ENCODE measurements at regions not wholly inside any gene's neighbourhood (a gene's known extent, or its start where the extent isn't known, plus 50 kb on each side); places are given as distances from the start of the nearest gene placed in this dataset.

- H3K4me1 ChIP-seq (ENCODE audit: insufficient read depth, low read length) = no peaks in the 10 kb centered on the region
- no peak overlapping the region for H3K4me3 ChIP-seq (ENCODE audit: low read length)
- peaks cover 7% of the 10 kb centered on the region; the same call in 1 of the 2 replicates for H3K9me3 ChIP-seq (ENCODE audit: insufficient read depth, low read depth, low read length)
- H3K27ac ChIP-seq (ENCODE audit: low read length) = no peak overlapping the region
- H3K36me3 ChIP-seq (ENCODE audit: insufficient read depth, low read depth, low read length) = no peaks in the 10 kb centered on the region
- H3K27me3 ChIP-seq (ENCODE audit: insufficient read depth, low read length) = peaks cover 56% of the 10 kb centered on the region
- H3K9ac ChIP-seq (ENCODE audit: low read depth, low read length) = no peak overlapping the region
These were observed 56.5 kb upstream of the IGLL5 start for GRCh38 chr22:22830957-22831688.

- no peak overlapping the region for H3K9ac ChIP-seq (ENCODE audit: low read depth, low read length)
- no peak overlapping the region for H3K4me3 ChIP-seq (ENCODE audit: low read length)
- no peaks in the 10 kb centered on the region for H3K4me1 ChIP-seq (ENCODE audit: insufficient read depth, low read length)
- H3K36me3 ChIP-seq (ENCODE audit: insufficient read depth, low read depth, low read length) = no peaks in the 10 kb centered on the region
- peaks cover 7% of the 10 kb centered on the region; the same call in 1 of the 2 replicates for H3K9me3 ChIP-seq (ENCODE audit: insufficient read depth, low read depth, low read length)
- peaks cover 54% of the 10 kb centered on the region for H3K27me3 ChIP-seq (ENCODE audit: insufficient read depth, low read length)
- no peak overlapping the region for H3K27ac ChIP-seq (ENCODE audit: low read length)
These were observed 54.6 kb upstream of the IGLL5 start for GRCh38 chr22:22833059-22833458.

GRCh38 chr22:22833488-22833887 is 54.1 kb upstream of the IGLL5 start:
- no peaks in the 10 kb centered on the region for H3K36me3 ChIP-seq (ENCODE audit: insufficient read depth, low read depth, low read length)
- no peak overlapping the region for H3K9ac ChIP-seq (ENCODE audit: low read depth, low read length)
- peaks cover 59% of the 10 kb centered on the region for H3K27me3 ChIP-seq (ENCODE audit: insufficient read depth, low read length)
- no peaks in the 10 kb centered on the region for H3K4me1 ChIP-seq (ENCODE audit: insufficient read depth, low read length)
- H3K9me3 ChIP-seq (ENCODE audit: insufficient read depth, low read depth, low read length) = peaks cover 7% of the 10 kb centered on the region; the same call in 1 of the 2 replicates
- no peak overlapping the region for H3K27ac ChIP-seq (ENCODE audit: low read length)
- no peak overlapping the region for H3K4me3 ChIP-seq (ENCODE audit: low read length)

- H3K27me3 ChIP-seq (ENCODE audit: insufficient read depth, low read length) = peaks cover 62% of the 10 kb centered on the region
These were observed 53.4 kb upstream of the IGLL5 start for GRCh38 chr22:22834204-22834603.

GRCh38 chr22:22834783-22835182 is 52.8 kb upstream of the IGLL5 start:
- Histone ChIP-seq H3K9me3 (ENCODE audit: insufficient read depth, low read depth, low read length) (peaks cover 7% of the 10 kb centered on the region; the same call in 1 of the 2 replicates), H3K9ac (ENCODE audit: low read depth, low read length) (no peak overlapping the region), H3K4me1 (ENCODE audit: insufficient read depth, low read length) (no peaks in the 10 kb centered on the region), H3K36me3 (ENCODE audit: insufficient read depth, low read depth, low read length) (no peaks in the 10 kb centered on the region), H3K4me3 (ENCODE audit: low read length) (no peak overlapping the region), H3K27ac (ENCODE audit: low read length) (no peak overlapping the region), H3K27me3 (ENCODE audit: insufficient read depth, low read length) (peaks cover 65% of the 10 kb centered on the region)

More at GRCh38 chr22:22834204-22834603, 53.4 kb upstream of the IGLL5 start:
- no peak overlapping the region for H3K4me3 ChIP-seq (ENCODE audit: low read length)
- H3K9me3 ChIP-seq (ENCODE audit: insufficient read depth, low read depth, low read length) = peaks cover 7% of the 10 kb centered on the region; the same call in 1 of the 2 replicates
- H3K9ac ChIP-seq (ENCODE audit: low read depth, low read length) = no peak overlapping the region
- no peaks in the 10 kb centered on the region for H3K36me3 ChIP-seq (ENCODE audit: insufficient read depth, low read depth, low read length)
- H3K27ac ChIP-seq (ENCODE audit: low read length) = no peak overlapping the region
- H3K4me1 ChIP-seq (ENCODE audit: insufficient read depth, low read length) = no peaks in the 10 kb centered on the region

GRCh38 chr22:22835242-22835641 is 52.4 kb upstream of the IGLL5 start:
- H3K9ac ChIP-seq (ENCODE audit: low read depth, low read length) = no peak overlapping the region
- H3K4me3 ChIP-seq (ENCODE audit: low read length) = no peak overlapping the region
- H3K27me3 ChIP-seq (ENCODE audit: insufficient read depth, low read length) = peaks cover 65% of the 10 kb centered on the region
- peaks cover 7% of the 10 kb centered on the region; the same call in 1 of the 2 replicates for H3K9me3 ChIP-seq (ENCODE audit: insufficient read depth, low read depth, low read length)
- H3K27ac ChIP-seq (ENCODE audit: low read length) = no peak overlapping the region
- H3K4me1 ChIP-seq (ENCODE audit: insufficient read depth, low read length) = no peaks in the 10 kb centered on the region
- no peaks in the 10 kb centered on the region for H3K36me3 ChIP-seq (ENCODE audit: insufficient read depth, low read depth, low read length)

- no peaks in the 10 kb centered on the region for H3K4me1 ChIP-seq (ENCODE audit: insufficient read depth, low read length)
- peaks cover 2% of the 10 kb centered on the region; the same call in 1 of the 2 replicates for H3K9me3 ChIP-seq (ENCODE audit: insufficient read depth, low read depth, low read length)
- no peak overlapping the region for H3K9ac ChIP-seq (ENCODE audit: low read depth, low read length)
- H3K27ac ChIP-seq (ENCODE audit: low read length) = no peak overlapping the region
- no peaks in the 10 kb centered on the region for H3K36me3 ChIP-seq (ENCODE audit: insufficient read depth, low read depth, low read length)
- peaks cover 67% of the 10 kb centered on the region for H3K27me3 ChIP-seq (ENCODE audit: insufficient read depth, low read length)
- H3K4me3 ChIP-seq (ENCODE audit: low read length) = no peak overlapping the region
These were observed 51.8 kb upstream of the IGLL5 start for GRCh38 chr22:22835771-22836291.

GRCh38 chr22:22836635-22837034 is 51.0 kb upstream of the IGLL5 start:
- Histone ChIP-seq H3K27me3 (ENCODE audit: insufficient read depth, low read length) (peaks cover 75% of the 10 kb centered on the region), H3K9me3 (ENCODE audit: insufficient read depth, low read depth, low read length) (no peaks in the 10 kb centered on the region)

More at GRCh38 chr22:22836635-22837034, 51.0 kb upstream of the IGLL5 start:
- Histone ChIP-seq H3K27ac (ENCODE audit: low read length) (no peak overlapping the region), H3K4me3 (ENCODE audit: low read length) (no peak overlapping the region), H3K36me3 (ENCODE audit: insufficient read depth, low read depth, low read length) (no peaks in the 10 kb centered on the region), H3K4me1 (ENCODE audit: insufficient read depth, low read length) (no peaks in the 10 kb centered on the region), H3K9ac (ENCODE audit: low read depth, low read length) (no peak overlapping the region)

All from iPS-20b (cell line).